A673 (cell line): ENCODE measurements at regions not wholly inside any gene's neighbourhood (a gene's known extent, or its start where the extent isn't known, plus 50 kb on each side); places are given as distances from the start of the nearest gene placed in this dataset.

Experiments
- BruUV-seq: library from RNA; stranded (reverse); fragments of 400-500 nt; replicated peaks from 2 replicates; lab custom pipeline; 2021; lab: Mats Ljungman, UMichigan
- CTCF ChIA-PET: fragments of 300-600 bp; sonication (Branson Sonifier 250); formaldehyde crosslinking; loops from one replicate; lab custom pipeline; 2022; ENCODE audit warnings: antibody characterized with exemption; lab: Charles Lee
- POLR2A ChIA-PET: fragments of 300-600 bp; sonication (Branson Sonifier 250); formaldehyde crosslinking; loops from one replicate; lab custom pipeline; 2022; ENCODE audit warnings: antibody characterized with exemption; ENCODE audit not compliant: low non-redundant PET; lab: Charles Lee
- DNase-seq: peaks from one replicate; pipeline ENCODE4 v3.0.0-alpha.2; 2015; ENCODE audit warnings: low spot score
- H3K27ac ChIP-seq: fragments of 200-600 bp; sonication (generic); 2 replicates; pipeline ENCODE4 v1.5.1; 2016; ENCODE audit warnings: mixed run types, low read depth, mild to moderate bottlenecking, mixed read lengths, antibody characterized with exemption, low read length; ENCODE audit not compliant: poor library complexity, severe bottlenecking
- H3K27me3 ChIP-seq: fragments of 200-600 bp; sonication (generic); replicated peaks from 2 replicates; pipeline ENCODE4 v1.6.1; 2017; ENCODE audit warnings: mixed run types, low read depth, mild to moderate bottlenecking, mixed read lengths, antibody characterized with exemption, low read length; ENCODE audit not compliant: insufficient read depth, poor library complexity
- H3K36me3 ChIP-seq: fragments of 200-600 bp; sonication (generic); 2 replicates; pipeline ENCODE4 v1.6.1; 2016; ENCODE audit warnings: mixed run types, mild to moderate bottlenecking, mixed read lengths, antibody characterized with exemption, low read length; ENCODE audit not compliant: insufficient read depth, poor library complexity, severe bottlenecking
- H3K4me1 ChIP-seq: fragments of 200-600 bp; sonication (generic); 2 replicates; pipeline ENCODE4 v1.6.1; 2017; ENCODE audit warnings: mixed run types, mild to moderate bottlenecking, mixed read lengths, antibody characterized with exemption, low read length; ENCODE audit not compliant: insufficient read depth, poor library complexity, severe bottlenecking
- H3K4me3 ChIP-seq: fragments of 200-600 bp; sonication (generic); 2 replicates; pipeline ENCODE4 v1.5.1; 2016; ENCODE audit warnings: low read depth, mixed run types, mild to moderate bottlenecking, mixed read lengths, low read length; ENCODE audit not compliant: poor library complexity, severe bottlenecking
- H3K9me3 ChIP-seq: fragments of 200-600 bp; sonication (generic); 2 replicates; pipeline ENCODE4 v1.6.1; 2016; ENCODE audit warnings: mixed run types, low read depth, mild to moderate bottlenecking, mixed read lengths, antibody characterized with exemption, low read length; ENCODE audit not compliant: poor library complexity, severe bottlenecking
- CTCF ChIP-seq: fragments of 300-800, 200-600 bp; sonication (generic); conservative IDR thresholded peaks from 2 replicates; pipeline ENCODE4 v1.5.1; 2017; ENCODE audit warnings: low read depth, mild to moderate bottlenecking, antibody characterized with exemption, low read length, moderate library complexity, mixed read lengths
- EZH2 ChIP-seq: fragments of 200-600 bp; sonication (generic); IDR thresholded peaks from 2 replicates; pipeline ENCODE4 v1.6.1; 2017; ENCODE audit warnings: borderline replicate concordance, low read depth, mild to moderate bottlenecking, mixed read lengths, antibody characterized with exemption, low read length; ENCODE audit not compliant: poor library complexity, severe bottlenecking
- intact Hi-C: fragments of 100-400 bp; cut with micrococcal nuclease; formaldehyde crosslinking; loops from one replicate; pipeline ENCODE4 v1.10.0; 2022; ENCODE audit not compliant: unreplicated experiment

DNA sequence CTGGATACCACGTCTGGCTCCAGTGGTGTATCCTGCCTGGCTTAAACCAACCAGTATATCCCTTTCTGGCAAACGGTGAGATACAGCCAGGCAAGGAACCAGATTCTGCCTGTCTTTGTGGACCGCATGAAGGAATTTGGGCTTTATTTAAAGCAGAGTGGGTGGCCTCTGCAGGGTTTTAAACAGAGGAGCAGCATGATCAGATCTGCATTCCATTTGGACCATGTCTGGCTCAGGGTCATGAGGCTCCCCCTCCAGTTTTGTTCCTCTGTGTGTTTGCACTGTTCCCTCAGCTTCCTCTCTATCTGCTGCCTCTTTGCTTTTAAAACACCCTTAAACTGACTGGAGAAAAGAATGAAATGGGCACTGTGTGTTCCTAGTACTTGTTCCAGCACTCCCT lies 195.0 kb downstream of the GIPC2 start:
- intact Hi-C loops = no loop called here
- H3K4me3 ChIP-seq = no peak overlapping the region
- TF ChIP-seq CTCF = no peak
- no peak for TF ChIP-seq EZH2
- CTCF ChIA-PET = no interaction called here
- DNase-seq = no peak
- no peaks in the 10 kb centered on the region for H3K36me3 ChIP-seq
- no TSS peak for BruUV-seq
- POLR2A ChIA-PET = no interaction called here
- no peaks in the 10 kb centered on the region for H3K9me3 ChIP-seq
- no peak overlapping the region for H3K27ac ChIP-seq
- H3K4me1 ChIP-seq = no peaks in the 10 kb centered on the region
- no peaks in the 10 kb centered on the region for H3K27me3 ChIP-seq

DNA sequence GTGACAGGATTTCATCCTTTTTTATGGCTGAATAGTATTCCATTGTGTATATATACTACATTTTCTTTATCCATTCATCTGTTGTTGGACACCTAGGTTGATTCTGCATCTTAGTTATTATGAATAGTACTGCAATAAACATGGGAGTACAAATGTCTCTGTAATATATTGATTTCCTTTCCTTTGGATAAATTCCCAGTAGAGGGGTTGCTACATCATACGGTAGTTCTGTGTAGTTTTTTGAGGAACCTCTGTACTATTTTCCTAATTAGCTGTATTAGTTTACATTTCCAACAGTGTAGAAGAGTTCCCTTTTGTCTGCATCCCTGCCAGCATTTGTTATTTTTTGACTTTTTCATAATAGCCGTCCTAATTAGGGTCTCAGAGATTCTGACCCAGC lies 201.3 kb downstream of the GIPC2 start:
- TF ChIP-seq EZH2 (no peak), CTCF (no peak)
- DNase-seq = no peak
- CTCF ChIA-PET = no interaction called here
- Histone ChIP-seq H3K4me1 (no peaks in the 10 kb centered on the region), H3K9me3 (no peaks in the 10 kb centered on the region), H3K4me3 (no peak overlapping the region), H3K27me3 (no peaks in the 10 kb centered on the region), H3K27ac (no peak overlapping the region), H3K36me3 (no peaks in the 10 kb centered on the region)
- intact Hi-C loops = no loop called here
- POLR2A ChIA-PET = no interaction called here
- BruUV-seq = no TSS peak

GRCh38 chr1:78250201-78250600 lies 204.4 kb downstream of the GIPC2 start:
- DNase-seq = no peak
- Histone ChIP-seq H3K4me1 (no peaks in the 10 kb centered on the region), H3K27ac (no peak overlapping the region), H3K4me3 (no peak overlapping the region), H3K9me3 (no peaks in the 10 kb centered on the region), H3K27me3 (no peaks in the 10 kb centered on the region), H3K36me3 (no peaks in the 10 kb centered on the region)
- TF ChIP-seq EZH2 (no peak), CTCF (no peak)
- ChIA-PET CTCF (no interaction called here), POLR2A (no interaction called here)
- no TSS peak for BruUV-seq
- intact Hi-C loops = no loop called here
